ENCODE measurements at regions not wholly inside any gene's neighbourhood (a gene's known extent, or its start where the extent isn't known, plus 50 kb on each side); places are given as distances from the start of the nearest gene placed in this dataset.

- WGBS (ENCODE audit: missing lambda C conversion rate): 31% methylated on average over 3 of the region's 3 CpGs
- Histone ChIP-seq H3K27ac (no peak overlapping the region), H3K4me2 (no peak overlapping the region), H3K4me1 (no peaks in the 10 kb centered on the region), H3K4me3 (no peak overlapping the region), H3K9me3 (no peaks in the 10 kb centered on the region)
- CTCF ChIA-PET: interaction anchor here (1.0 to 1.3 kb wide), 2 partner anchors 11 to 371 kb away, joined by 3 read pairs; no protein-coding TSS in a partner anchor
- FAIRE-seq (no peak), DNase-seq (ENCODE audit: low read depth in 1 of 2, low spot score in 1 of 2) (no peak), ATAC-seq (no peak)
- POLR2A ChIA-PET: no interaction called here
- no peak for TF ChIP-seq RAD21 (conservative IDR thresholded peaks at IDR 0.05 in 1 of 2, IDR thresholded peaks at IDR 0.05 in 1 of 2)
- TF ChIP-seq MAX (IDR thresholded peaks at IDR 0.05): no peak
- TF ChIP-seq HES2 (IDR thresholded peaks at IDR 0.05): no peak
- TF ChIP-seq CHD2 (IDR thresholded peaks at IDR 0.05; ENCODE audit: low read length, partially characterized antibody): no peak
- TF ChIP-seq HOXB13 (CRISPR knock-in tag; IDR thresholded peaks at IDR 0.05; ENCODE audit: low read depth): no peak
- no peak for TF ChIP-seq SREBF2 (IDR thresholded peaks at IDR 0.05)
- no peak for TF ChIP-seq KDM1A (IDR thresholded peaks at IDR 0.05; ENCODE audit: low read depth)
- no peak for TF ChIP-seq EHF (CRISPR knock-in tag; IDR thresholded peaks at IDR 0.05)
- no peak for TF ChIP-seq EP300 (IDR thresholded peaks at IDR 0.05)
- no peak for TF ChIP-seq BHLHE40 (IDR thresholded peaks at IDR 0.05; ENCODE audit: low read depth, low read length)
- TF ChIP-seq ZFP36 (IDR thresholded peaks at IDR 0.05; ENCODE audit: borderline replicate concordance, partially characterized antibody): no peak
- no peak for TF ChIP-seq HDAC2 (IDR thresholded peaks at IDR 0.05)
- TF ChIP-seq PBX3 (IDR thresholded peaks at IDR 0.05): no peak
Observed at GRCh38 chr2:83943265-83943664, 515.8 kb downstream of the SUCLG1 start.

GRCh38 chr2:83941886-83942285 lies 517.2 kb downstream of the SUCLG1 start:
- DNase-seq (ENCODE audit: low read depth in 1 of 2, low spot score in 1 of 2) (no peak), FAIRE-seq (no peak), ATAC-seq (no peak)
- TF ChIP-seq EHMT2 (IDR thresholded peaks at IDR 0.05; ENCODE audit: low read depth) (no peak), MAFK (IDR thresholded peaks at IDR 0.05; ENCODE audit: partially characterized antibody) (no peak), ELK1 (IDR thresholded peaks at IDR 0.05; ENCODE audit: low read depth, low read length) (no peak), HES2 (IDR thresholded peaks at IDR 0.05) (no peak), GATA3 (IDR thresholded peaks at IDR 0.05; ENCODE audit: borderline replicate concordance) (no peak), KDM5A (IDR thresholded peaks at IDR 0.05) (no peak), NR3C1 (IDR thresholded peaks at IDR 0.05) (no peak), PHF8 (IDR thresholded peaks at IDR 0.05; ENCODE audit: borderline replicate concordance, low read depth) (no peak), MAX (IDR thresholded peaks at IDR 0.05) (no peak), MAZ (IDR thresholded peaks at IDR 0.05; ENCODE audit: borderline replicate concordance, low read depth, low read length) (no peak), HOXB13 (CRISPR knock-in tag; IDR thresholded peaks at IDR 0.05; ENCODE audit: low read depth) (no peak), CHD4 (IDR thresholded peaks at IDR 0.05; ENCODE audit: borderline replicate concordance) (no peak), NPAS2 (CRISPR knock-in tag; IDR thresholded peaks at IDR 0.05; ENCODE audit: borderline replicate concordance) (no peak), RNF2 (IDR thresholded peaks at IDR 0.05; ENCODE audit: borderline replicate concordance, low read depth) (no peak), RARB (CRISPR knock-in tag; IDR thresholded peaks at IDR 0.05) (no peak), USF2 (IDR thresholded peaks at IDR 0.05) (no peak), PBX3 (IDR thresholded peaks at IDR 0.05) (no peak), HOXA7 (CRISPR knock-in tag; IDR thresholded peaks at IDR 0.05) (no peak), FOSL2 (IDR thresholded peaks at IDR 0.05) (no peak), FOSL2 (CRISPR knock-in tag; IDR thresholded peaks at IDR 0.05) (no peak)
- Histone ChIP-seq H3K9me3 (no peaks in the 10 kb centered on the region), H3K27ac (no peak overlapping the region), H3K4me1 (no peaks in the 10 kb centered on the region), H3K4me2 (no peak overlapping the region), H3K4me3 (no peak overlapping the region)
- WGBS (ENCODE audit: missing lambda C conversion rate): 40% methylated on average over 5 of the region's 5 CpGs
- POLR2A ChIA-PET: no interaction called here
- CTCF ChIA-PET: interaction anchor here (1.3 kb wide), 1 partner anchor 12 kb away, joined by 3 read pairs; no protein-coding TSS in a partner anchor
